ENCODE measurements at regions not wholly inside any gene's neighbourhood (a gene's known extent, or its start where the extent isn't known, plus 50 kb on each side); places are given as distances from the start of the nearest gene placed in this dataset.

- DNase-seq = no peak
- intact Hi-C loops (cut with DNase I) = no loop called here
Observed at GRCh38 chr5:124229352-124229751, 517.1 kb downstream of the ZNF608 start.

GRCh38 chr5:124227914-124228313 is 518.5 kb downstream of the ZNF608 start:
- intact Hi-C loops (cut with DNase I) = no loop called here
- no peak for DNase-seq

GRCh38 chr5:124220418-124220817 is 526.0 kb downstream of the ZNF608 start:
- intact Hi-C loops (cut with DNase I) = no loop called here
- no peak for DNase-seq

GRCh38 chr5:124212934-124213333 is 533.5 kb downstream of the ZNF608 start:
- intact Hi-C loops (cut with DNase I) = no loop called here
- DNase-seq = no peak

GRCh38 chr5:124210111-124210910 is 536.1 kb downstream of the ZNF608 start:
- DNase-seq = no peak
- intact Hi-C loops (cut with DNase I) = no loop called here

- no peak for DNase-seq
- intact Hi-C loops (cut with DNase I) = no loop called here
Observed at GRCh38 chr5:124207118-124207517, 539.3 kb downstream of the ZNF608 start.

- no peak for DNase-seq
Observed at GRCh38 chr5:124206540-124206939, 539.9 kb downstream of the ZNF608 start.

GRCh38 chr5:124203303-124203702 is 543.1 kb downstream of the ZNF608 start:
- intact Hi-C loops (cut with DNase I) = no loop called here
- no peak for DNase-seq

More at GRCh38 chr5:124206540-124206939, 539.9 kb downstream of the ZNF608 start:
- intact Hi-C loops (cut with DNase I) = no loop called here

- no peak for DNase-seq
- intact Hi-C loops (cut with DNase I) = no loop called here
Observed at GRCh38 chr5:124200381-124200780, 546.1 kb downstream of the ZNF608 start.

GRCh38 chr5:124199893-124200292 is 546.5 kb downstream of the ZNF608 start:
- intact Hi-C loops (cut with DNase I) = no loop called here
- no peak for DNase-seq

- no peak for DNase-seq
- intact Hi-C loops (cut with DNase I) = no loop called here
Observed at GRCh38 chr5:124195411-124195810, 551.0 kb downstream of the ZNF608 start.

- intact Hi-C loops (cut with DNase I) = no loop called here
- no peak for DNase-seq
Observed at GRCh38 chr5:124194282-124194681, 552.2 kb downstream of the ZNF608 start.

- intact Hi-C loops (cut with DNase I) = no loop called here
- no peak for DNase-seq
Observed at GRCh38 chr5:124193371-124193789, 553.1 kb downstream of the ZNF608 start.

- no peak for DNase-seq
- intact Hi-C loops (cut with DNase I) = no loop called here
Observed at GRCh38 chr5:124192716-124193115, 553.7 kb downstream of the ZNF608 start.

- DNase-seq = no peak
- intact Hi-C loops (cut with DNase I) = no loop called here
Observed at GRCh38 chr5:124185716-124186115, 560.7 kb downstream of the ZNF608 start.

GRCh38 chr5:124182133-124182532 is 564.3 kb downstream of the ZNF608 start:
- DNase-seq = no peak
- intact Hi-C loops (cut with DNase I) = no loop called here

GRCh38 chr5:124180875-124181461 is 565.5 kb downstream of the ZNF608 start:
- no peak for DNase-seq
- intact Hi-C loops (cut with DNase I) = no loop called here

- intact Hi-C loops (cut with DNase I) = no loop called here
Observed at GRCh38 chr5:124180299-124180874, 566.1 kb downstream of the ZNF608 start.

GRCh38 chr5:124179819-124180218 is 566.6 kb downstream of the ZNF608 start:
- intact Hi-C loops (cut with DNase I) = no loop called here
- DNase-seq = no peak

More at GRCh38 chr5:124180299-124180874, 566.1 kb downstream of the ZNF608 start:
- no peak for DNase-seq

- no peak for DNase-seq
- intact Hi-C loops (cut with DNase I) = no loop called here
Observed at GRCh38 chr5:124178050-124178449, 568.4 kb downstream of the ZNF608 start.

- intact Hi-C loops (cut with DNase I) = no loop called here
- DNase-seq = no peak
Observed at GRCh38 chr5:124176692-124177091, 569.7 kb downstream of the ZNF608 start.

- intact Hi-C loops (cut with DNase I) = no loop called here
- DNase-seq = no peak
Observed at GRCh38 chr5:124173386-124173785, 573.1 kb downstream of the ZNF608 start.
